B cell (primary cell): ENCODE measurements at regions not wholly inside any gene's neighbourhood (a gene's known extent, or its start where the extent isn't known, plus 50 kb on each side); places are given as distances from the start of the nearest gene placed in this dataset.

Source experiments
- ATAC-seq: fragments of 200-7000 bp; cut with Tn5 transposase; one replicate; pipeline ENCODE4 v1.10.0; 2021; ENCODE audit warnings: low read depth, mild to moderate bottlenecking, moderate number of reproducible peaks, moderate library complexity
- CTCF ChIA-PET: fragments of 350-600 bp; sonication (Branson Sonifier 250); formaldehyde crosslinking; loops from one replicate; lab custom pipeline; 2021; ENCODE audit warnings: antibody characterized with exemption, inconsistent platforms; lab: Charles Lee
- POLR2A ChIA-PET: fragments of 350-600 bp; sonication (Branson Sonifier 250); formaldehyde crosslinking; loops from one replicate; lab custom pipeline; 2021; ENCODE audit warnings: antibody characterized with exemption; lab: Charles Lee
- DNase-seq: peaks from one replicate; pipeline ENCODE4 v3.0.0; 2013
- H2AFZ ChIP-seq: 2 replicates; pipeline ENCODE4 v1.6.1; 2012; ENCODE audit warnings: mild to moderate bottlenecking, low read depth, low read length; ENCODE audit not compliant: insufficient read depth, poor library complexity, severe bottlenecking
- H3K27ac ChIP-seq, 2 donors: 1 replicate in 1 of 2; 2 replicates in 1 of 2; pipeline ENCODE4 v1.5.1; 2012 to 2013; ENCODE audit warnings: low read length in 2 of 2, mild to moderate bottlenecking in 2 of 2, moderate library complexity in 1 of 2
- H3K27me3 ChIP-seq, 4 experiments: fragments of 200-600 bp in 1 of 4; sonication (generic) in 1 of 4; replicated peaks in 1 of 4; 1 replicate in 2 of 4; 2 replicates in 2 of 4; pipeline versions ENCODE4 v1.6.1 to v1.7.0; 2013 to 2016; ENCODE audit warnings: low read length in 3 of 4, mild to moderate bottlenecking in 2 of 4, mixed read lengths in 1 of 4, moderate library complexity in 1 of 4; ENCODE audit not compliant: insufficient read depth in 4 of 4, control insufficient read depth in 3 of 4; ENCODE audit errors: control extremely low read depth in 1 of 4
- H3K36me3 ChIP-seq, 2 experiments: replicated peaks in 1 of 2; 1 replicate in 1 of 2; 2 replicates in 1 of 2; pipeline versions ENCODE4 v1.6.1 to v1.7.1; 2013; ENCODE audit warnings: low read length in 1 of 2; ENCODE audit not compliant: insufficient read depth in 2 of 2, control insufficient read depth in 1 of 2; ENCODE audit errors: control extremely low read depth in 1 of 2, extremely low read depth in 1 of 2
- H3K4me1 ChIP-seq, 2 donors: fragments of 200-600 bp in 1 of 2; sonication (generic) in 1 of 2; 1 replicate in 1 of 2; 2 replicates in 1 of 2; pipeline versions ENCODE4 v1.5.1 to v1.6.1; 2013 to 2017; ENCODE audit warnings: low read length in 2 of 2; ENCODE audit not compliant: control insufficient read depth in 2 of 2, insufficient read depth in 2 of 2
- H3K4me2 ChIP-seq: replicated peaks from 2 replicates; pipeline ENCODE3; 2012; ENCODE audit warnings: mild to moderate bottlenecking, low read depth, low read length; ENCODE audit not compliant: poor library complexity, severe bottlenecking
- H3K4me3 ChIP-seq, 5 experiments: fragments of 200-600 bp in 1 of 5; sonication (generic) in 1 of 5; 1 replicate in 3 of 5; 2 replicates in 2 of 5; pipeline versions ENCODE4 v1.5.1 to v1.7.0; 2011 to 2016; ENCODE audit warnings: low read length in 4 of 5, mild to moderate bottlenecking in 4 of 5, low read depth in 2 of 5, control low read depth in 1 of 5, moderate library complexity in 1 of 5; ENCODE audit not compliant: insufficient read depth in 1 of 5; ENCODE audit errors: control extremely low read depth in 1 of 5, extremely low read depth in 1 of 5
- H3K79me2 ChIP-seq: fragments of 200-600 bp; sonication (generic); one replicate; pipeline ENCODE4 v1.6.0; 2016; ENCODE audit warnings: low read length; ENCODE audit not compliant: control insufficient read depth, insufficient read depth
- H3K9ac ChIP-seq: fragments of 200-600 bp; sonication (generic); 2 replicates; pipeline ENCODE4 v1.6.1; 2017; ENCODE audit warnings: mild to moderate bottlenecking, low read length, moderate library complexity
- H3K9me3 ChIP-seq, 3 donors: one replicate each; pipeline versions ENCODE4 v1.6.1 to v1.7.1; 2013; ENCODE audit warnings: low read length in 2 of 3; ENCODE audit not compliant: control insufficient read depth in 2 of 3, insufficient read depth in 1 of 3; ENCODE audit errors: control extremely low read depth in 1 of 3
- H4K20me1 ChIP-seq: 2 replicates; pipeline ENCODE4 v1.6.0; 2012; ENCODE audit warnings: mild to moderate bottlenecking, low read length; ENCODE audit not compliant: insufficient read depth, control insufficient read depth, poor library complexity, severe bottlenecking
- H3K27ac Mint-ChIP-seq: one replicate; pipeline ENCODE4 v1.8.0; 2021; ENCODE audit warnings: mixed read lengths
- H3K27me3 Mint-ChIP-seq: one replicate; pipeline ENCODE4 v1.8.0; 2021; ENCODE audit warnings: mixed read lengths
- H3K4me1 Mint-ChIP-seq: one replicate; pipeline ENCODE4 v1.8.0; 2021; ENCODE audit warnings: mixed read lengths
- H3K4me3 Mint-ChIP-seq: one replicate; pipeline ENCODE4 v1.8.0; 2021; ENCODE audit warnings: mixed read lengths
- H3K9me3 Mint-ChIP-seq: one replicate; pipeline ENCODE4 v1.8.0; 2022; ENCODE audit warnings: mixed read lengths; ENCODE audit not compliant: insufficient read depth
- CTCF ChIP-seq: fragments of 200-600 bp; IDR thresholded peaks from one replicate; pipeline ENCODE4 v1.8.0; 2022; ENCODE audit warnings: antibody characterized with exemption, mild to moderate bottlenecking
- EZH2 ChIP-seq: IDR thresholded peaks from 2 replicates; pipeline ENCODE4 v1.6.1; 2012; ENCODE audit warnings: borderline replicate concordance, low read depth, mild to moderate bottlenecking, moderate library complexity, low read length; ENCODE audit not compliant: insufficient read depth, poor library complexity, severe bottlenecking
- WGBS: methylation state at CpG from one replicate; pipeline ENCODE4 v1.1.5; 2013; ENCODE audit warnings: missing lambda C conversion rate; ENCODE audit not compliant: insufficient coverage; 5-methylcytosine and 5-hydroxymethylcytosine counted together
- intact Hi-C: fragments of 100-400 bp; cut with micrococcal nuclease; formaldehyde crosslinking; loops from one replicate; pipeline ENCODE4 v1.10.0; 2022

- no peak for ATAC-seq
- no peak overlapping the region for H3K4me3 Mint-ChIP-seq
- H3K27me3 Mint-ChIP-seq: peaks cover 31% of the 10 kb centered on the region
- H3K4me1 ChIP-seq: peaks cover 3 to 5% of the 10 kb centered on the region in 2 donors
- TF ChIP-seq CTCF (no peak), EZH2 (no peak)
- no peak overlapping the region for H3K27ac ChIP-seq
- H3K27me3 ChIP-seq: peaks cover 0 to 6% (median 0%) of the 10 kb centered on the region in 4 experiments
- peaks cover 0 to 7% (median 0%) of the 10 kb centered on the region in 3 donors for H3K9me3 ChIP-seq
- H3K9ac ChIP-seq: no peak overlapping the region
- H3K4me2 ChIP-seq: no peak overlapping the region
- no peak overlapping the region for H2AFZ ChIP-seq
- peaks cover 4% of the 10 kb centered on the region for H3K4me1 Mint-ChIP-seq
- no peaks in the 10 kb centered on the region for H3K79me2 ChIP-seq
- no peaks in the 10 kb centered on the region for H4K20me1 ChIP-seq
- CTCF ChIA-PET: no interaction called here
- no peak overlapping the region for H3K27ac Mint-ChIP-seq
- 81% methylated on average over 3 of the region's 4 CpGs for WGBS
- H3K36me3 ChIP-seq: no peaks in the 10 kb centered on the region
- H3K4me3 ChIP-seq: no peak overlapping the region
- intact Hi-C loops: no loop called here
- DNase-seq: no peak
- POLR2A ChIA-PET: no interaction called here
- no peaks in the 10 kb centered on the region for H3K9me3 Mint-ChIP-seq
These were observed 52.1 kb upstream of the LMTK2 start for GRCh38 chr7:98054585-98054984.

DNA sequence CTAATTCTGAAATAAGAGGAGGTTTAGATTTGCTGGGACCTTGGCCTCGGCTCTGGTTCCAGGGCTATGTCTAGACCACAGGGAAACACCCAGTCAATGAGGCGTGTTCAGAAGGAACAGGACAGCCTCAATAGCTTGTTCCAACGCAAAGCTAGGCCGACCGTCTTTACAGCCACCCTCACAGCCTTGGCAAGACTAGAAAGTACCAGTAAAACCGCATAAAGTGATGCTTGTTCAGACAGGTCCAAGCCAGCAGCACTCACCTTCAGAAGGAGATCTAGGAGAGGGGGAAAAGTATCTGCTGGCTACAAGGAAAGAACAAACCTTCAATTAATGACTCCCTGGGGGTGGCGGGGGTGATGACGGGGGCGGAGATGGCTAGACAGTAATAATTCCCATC lies 50.1 kb upstream of the LMTK2 start:
- H3K36me3 ChIP-seq: no peaks in the 10 kb centered on the region
- no peak overlapping the region for H3K4me3 Mint-ChIP-seq
- ChIA-PET CTCF (interaction anchor here (1.5 kb wide), 1 partner anchor 35 kb away, joined by 5 read pairs; no protein-coding TSS in a partner anchor), POLR2A (no interaction called here)
- ATAC-seq (no peak), DNase-seq (no peak)
- intact Hi-C loops: no loop called here
- no peak overlapping the region for H3K27ac ChIP-seq
- H3K27me3 Mint-ChIP-seq: peaks cover 30% of the 10 kb centered on the region
- no peak overlapping the region for H3K27ac Mint-ChIP-seq
- no peaks in the 10 kb centered on the region for H3K9me3 Mint-ChIP-seq
- H3K4me2 ChIP-seq: no peak overlapping the region
- H2AFZ ChIP-seq: no peak overlapping the region
- no peaks in the 10 kb centered on the region for H3K79me2 ChIP-seq
- WGBS: 91% methylated on average over 5 of the region's 9 CpGs
- H3K9me3 ChIP-seq: peaks cover 0 to 7% (median 0%) of the 10 kb centered on the region in 3 donors
- H3K27me3 ChIP-seq: peaks cover 0 to 1% (median 0%) of the 10 kb centered on the region in 4 experiments
- H4K20me1 ChIP-seq: no peaks in the 10 kb centered on the region
- no peak overlapping the region for H3K9ac ChIP-seq
- H3K4me3 ChIP-seq: no peak overlapping the region
- TF ChIP-seq CTCF (no peak), EZH2 (no peak)
- H3K4me1 ChIP-seq: no peaks in the 10 kb centered on the region
- no peaks in the 10 kb centered on the region for H3K4me1 Mint-ChIP-seq
